GM23338 (cell line): ENCODE measurements at regions not wholly inside any gene's neighbourhood (a gene's known extent, or its start where the extent isn't known, plus 50 kb on each side); places are given as distances from the start of the nearest gene placed in this dataset.

ENCODE experiments used
- ATAC-seq: fragments of 200-7000 bp; cut with Tn5 transposase; 3 replicates; pipeline ENCODE4 v1.9.1; 2020
- DNase-seq: peaks from one replicate; pipeline ENCODE4 v3.0.0-alpha.2; 2015; ENCODE audit warnings: low spot score
- H2AFZ ChIP-seq: fragments of 200-600 bp; sonication (generic); 2 replicates; pipeline ENCODE4 v1.8.0; 2016; ENCODE audit warnings: antibody characterized with exemption, mild to moderate bottlenecking, moderate library complexity
- H3F3A ChIP-seq: fragments of 200-600 bp; sonication (generic); replicated peaks from 2 replicates; pipeline ENCODE4 v1.8.0; 2017; ENCODE audit warnings: antibody characterized with exemption, mixed run types, low read depth
- H3K27ac ChIP-seq: fragments of 200-600 bp; sonication (generic); 2 replicates; pipeline ENCODE4 v1.6.1; 2016; ENCODE audit warnings: low read depth
- H3K27me3 ChIP-seq: fragments of 200-600 bp; sonication (generic); 2 replicates; pipeline ENCODE4 v1.8.0; 2016; ENCODE audit warnings: mild to moderate bottlenecking, mixed run types, moderate library complexity; ENCODE audit not compliant: insufficient read depth
- H3K36me3 ChIP-seq: fragments of 200-600 bp; sonication (generic); 2 replicates; pipeline ENCODE4 v1.8.0; 2016; ENCODE audit warnings: mild to moderate bottlenecking; ENCODE audit not compliant: insufficient read depth
- H3K4me1 ChIP-seq: fragments of 200-600 bp; sonication (generic); 2 replicates; pipeline ENCODE4 v1.8.0; 2016; ENCODE audit warnings: mild to moderate bottlenecking, moderate library complexity; ENCODE audit not compliant: insufficient read depth
- H3K4me2 ChIP-seq: fragments of 200-600 bp; sonication (generic); 2 replicates; pipeline ENCODE4 v1.7.1; 2017; ENCODE audit warnings: mixed run types
- H3K4me3 ChIP-seq: fragments of 200-600 bp; sonication (generic); 2 replicates; pipeline ENCODE4 v1.6.1; 2016; ENCODE audit warnings: mixed run types
- H3K79me2 ChIP-seq: fragments of 200-600 bp; sonication (generic); replicated peaks from 2 replicates; pipeline ENCODE4 v1.8.0; 2017; ENCODE audit warnings: mild to moderate bottlenecking; ENCODE audit not compliant: insufficient read depth
- H3K9me2 ChIP-seq: fragments of 200-600 bp; sonication (generic); 2 replicates; pipeline ENCODE4 v1.8.0; 2017; ENCODE audit not compliant: insufficient read depth
- H4K20me1 ChIP-seq: fragments of 200-600 bp; sonication (generic); replicated peaks from 2 replicates; pipeline ENCODE4 v1.8.0; 2017; ENCODE audit warnings: mild to moderate bottlenecking; ENCODE audit not compliant: insufficient read depth
- H3K27ac Mint-ChIP-seq: 2 replicates; pipeline ENCODE4 v1.8.0; 2020; ENCODE audit warnings: inconsistent platforms, mild to moderate bottlenecking, moderate library complexity, mixed read lengths
- H3K27me3 Mint-ChIP-seq: 3 replicates; pipeline ENCODE4 v1.8.0; 2022; ENCODE audit warnings: low read depth, mild to moderate bottlenecking, moderate library complexity, mixed read lengths, inconsistent platforms; ENCODE audit not compliant: insufficient read depth, poor library complexity
- H3K36me3 Mint-ChIP-seq: 3 replicates; pipeline ENCODE4 v1.8.0; 2021; ENCODE audit warnings: low read depth, mild to moderate bottlenecking, inconsistent platforms, moderate library complexity, mixed read lengths
- H3K4me1 Mint-ChIP-seq: 3 replicates; pipeline ENCODE4 v1.8.0; 2020; ENCODE audit warnings: mild to moderate bottlenecking, inconsistent platforms, mixed read lengths
- H3K4me3 Mint-ChIP-seq: 3 replicates; pipeline ENCODE4 v1.8.0; 2021; ENCODE audit warnings: moderate library complexity, mild to moderate bottlenecking, inconsistent platforms, mixed read lengths
- H3K9me3 Mint-ChIP-seq: 3 replicates; pipeline ENCODE4 v1.8.0; 2020; ENCODE audit warnings: moderate library complexity, mild to moderate bottlenecking, inconsistent platforms, mixed read lengths
- ETS1 ChIP-seq: IDR thresholded peaks from 2 replicates; pipeline ENCODE4 v1.6.1; 2016; ENCODE audit warnings: antibody characterized with exemption
- EZH2 ChIP-seq: fragments of 200-600 bp; sonication (generic); IDR thresholded peaks from one replicate; pipeline ENCODE4 v1.8.0; 2017; ENCODE audit warnings: antibody characterized with exemption, mild to moderate bottlenecking, low read depth; ENCODE audit not compliant: unreplicated experiment
- JUNB ChIP-seq: IDR thresholded peaks from one replicate; pipeline ENCODE4 v1.6.1; 2016; ENCODE audit warnings: antibody characterized with exemption; ENCODE audit not compliant: unreplicated experiment
- NANOG ChIP-seq: IDR thresholded peaks from 2 replicates; pipeline ENCODE4 v1.6.1; 2016; ENCODE audit warnings: antibody characterized with exemption, borderline replicate concordance
- POLR2AphosphoS5 ChIP-seq: IDR thresholded peaks from 2 replicates; pipeline ENCODE4 v1.6.1; 2016; ENCODE audit warnings: antibody characterized with exemption, low read depth
- REST ChIP-seq: IDR thresholded peaks from one replicate; pipeline ENCODE4 v1.6.1; 2018; ENCODE audit warnings: antibody characterized with exemption; ENCODE audit not compliant: unreplicated experiment
- STAT1 ChIP-seq: IDR thresholded peaks from one replicate; pipeline ENCODE4 v1.6.1; 2016; ENCODE audit warnings: antibody characterized with exemption; ENCODE audit not compliant: unreplicated experiment
- ZNF114 ChIP-seq: fragments of 250-450 bp; sonication (Bioruptor Pico); IDR thresholded peaks from 2 replicates; pipeline ENCODE4 v1.5.0; 2020; ENCODE audit warnings: mild to moderate bottlenecking, moderate library complexity
- ZNF331 ChIP-seq: fragments of 250-450 bp; sonication (Bioruptor Pico); IDR thresholded peaks from 2 replicates; pipeline ENCODE4 v1.5.0; 2020; ENCODE audit warnings: low read depth, mild to moderate bottlenecking, moderate library complexity
- ZNF462 ChIP-seq: fragments of 250-450 bp; sonication (Bioruptor Pico); IDR thresholded peaks from 2 replicates; pipeline ENCODE4 v1.5.0; 2020; ENCODE audit warnings: mild to moderate bottlenecking, moderate library complexity

- Histone ChIP-seq H3K4me1 (no peaks in the 10 kb centered on the region), H2AFZ (no peak overlapping the region), H3K27me3 (no peaks in the 10 kb centered on the region), H3K79me2 (no peaks in the 10 kb centered on the region), H3K4me2 (no peak overlapping the region), H3K4me3 (no peak overlapping the region), H3K9me2 (no peaks in the 10 kb centered on the region), H3F3A (no peaks in the 10 kb centered on the region), H3K27ac (no peak overlapping the region), H4K20me1 (no peaks in the 10 kb centered on the region), H3K36me3 (no peaks in the 10 kb centered on the region)
- TF ChIP-seq EZH2, result no peak
- DNase-seq (no peak), ATAC-seq (no peak)
- no peak overlapping the region for H3K27ac Mint-ChIP-seq
- H3K9me3 Mint-ChIP-seq, result no peaks in the 10 kb centered on the region
- H3K36me3 Mint-ChIP-seq, result no peaks in the 10 kb centered on the region
- no peaks in the 10 kb centered on the region for H3K27me3 Mint-ChIP-seq
- peaks cover 13% of the 10 kb centered on the region; the same call in 2 of the 3 replicates for H3K4me1 Mint-ChIP-seq
- H3K4me3 Mint-ChIP-seq, result no peak overlapping the region
These were observed 328.4 kb downstream of the TPBG start for GRCh38 chr6:82691997-82692396.

GRCh38 chr6:82693094-82693493, 329.5 kb downstream of the TPBG start:
- no peaks in the 10 kb centered on the region for H4K20me1 ChIP-seq
- H2AFZ ChIP-seq, result no peak overlapping the region
- H3K9me3 Mint-ChIP-seq, result no peaks in the 10 kb centered on the region
- no peaks in the 10 kb centered on the region for H3K27me3 ChIP-seq
- H3K4me3 Mint-ChIP-seq, result no peak overlapping the region
- no peak overlapping the region for H3K4me2 ChIP-seq
- no peak overlapping the region for H3K27ac ChIP-seq
- no peaks in the 10 kb centered on the region for H3K9me2 ChIP-seq
- H3K79me2 ChIP-seq, result no peaks in the 10 kb centered on the region
- DNase-seq (no peak), ATAC-seq (no peak)
- no peaks in the 10 kb centered on the region for H3K4me1 ChIP-seq
- H3K4me1 Mint-ChIP-seq, result peaks cover 7% of the 10 kb centered on the region; the same call in 2 of the 3 replicates
- H3K27ac Mint-ChIP-seq, result no peak overlapping the region
- no peaks in the 10 kb centered on the region for H3F3A ChIP-seq
- H3K36me3 Mint-ChIP-seq, result no peaks in the 10 kb centered on the region
- H3K4me3 ChIP-seq, result no peak overlapping the region
- H3K36me3 ChIP-seq, result no peaks in the 10 kb centered on the region
- no peaks in the 10 kb centered on the region for H3K27me3 Mint-ChIP-seq
- no peak for TF ChIP-seq ZNF462 (CRISPR knock-in tag)
- no peak for TF ChIP-seq NANOG
- TF ChIP-seq JUNB, result no peak
- TF ChIP-seq STAT1, result no peak
- TF ChIP-seq REST, result no peak
- no peak for TF ChIP-seq POLR2AphosphoS5
- TF ChIP-seq ZNF114, result no peak
- TF ChIP-seq ETS1, result no peak
- no peak for TF ChIP-seq EZH2
- no peak for TF ChIP-seq ZNF331 (CRISPR knock-in tag)
